Right hindlimb (tissue), 1 donor: ENCODE measurements at regions not wholly inside any gene's neighbourhood (a gene's known extent, or its start where the extent isn't known, plus 50 kb on each side); places are given as distances from the start of the nearest gene placed in this dataset.
"Not testable (repeated sequence)": the region's sequence is repeated elsewhere in the genome, so short reads cannot be mapped to it uniquely, and the experiment has no call there.

Experiments used
- DNase-seq: peaks from one replicate; pipeline ENCODE4 v3.0.0-alpha.2; 2018

GRCh38 chr11:86749821-86750401 is 50.4 kb upstream of the PRSS23 start:
- DNase-seq: peak; percentile 52

GRCh38 chr11:86749376-86749775 is 51.0 kb upstream of the PRSS23 start:
- DNase-seq: no peak

GRCh38 chr11:86748296-86748695 is 52.0 kb upstream of the PRSS23 start:
- DNase-seq: no peak

GRCh38 chr11:86747801-86748200 is 52.5 kb upstream of the PRSS23 start:
- DNase-seq: no peak

- peak; percentile 50 for DNase-seq
These were observed 53.8 kb upstream of the PRSS23 start for GRCh38 chr11:86746514-86746913.

GRCh38 chr11:86745571-86745970 is 54.8 kb upstream of the PRSS23 start:
- no peak for DNase-seq

- no peak for DNase-seq
These were observed 56.9 kb upstream of the PRSS23 start for GRCh38 chr11:86743223-86744118.

- DNase-seq: no peak
These were observed 58.2 kb upstream of the PRSS23 start for GRCh38 chr11:86741839-86742805.

GRCh38 chr11:86741484-86741835 is 58.9 kb upstream of the PRSS23 start:
- no peak for DNase-seq

GRCh38 chr11:86740628-86741483 is 59.5 kb upstream of the PRSS23 start:
- DNase-seq: peak; percentile 58

- DNase-seq: no peak
These were observed 61.8 kb upstream of the PRSS23 start for GRCh38 chr11:86738568-86738967.

GRCh38 chr11:86737737-86738136 is 62.6 kb upstream of the PRSS23 start:
- no peak for DNase-seq

GRCh38 chr11:86737230-86737629 is 63.1 kb upstream of the PRSS23 start:
- no peak for DNase-seq

GRCh38 chr11:86736291-86737143 is 63.8 kb upstream of the PRSS23 start:
- no peak for DNase-seq

GRCh38 chr11:86735451-86736290 is 63.3 kb upstream of the ME3 start:
- no peak for DNase-seq

- not testable (repeated sequence) for DNase-seq
These were observed 60.3 kb upstream of the ME3 start for GRCh38 chr11:86732739-86733138.

GRCh38 chr11:86732286-86732685 is 59.9 kb upstream of the ME3 start:
- not testable (repeated sequence) for DNase-seq

- DNase-seq: not testable (repeated sequence)
These were observed 57.2 kb upstream of the ME3 start for GRCh38 chr11:86729576-86729975.

- no peak for DNase-seq
These were observed 56.1 kb upstream of the ME3 start for GRCh38 chr11:86728562-86728961.

GRCh38 chr11:86726770-86727504 is 54.5 kb upstream of the ME3 start:
- DNase-seq: no peak
